Mesendoderm (in vitro differentiated cells): ENCODE measurements at regions not wholly inside any gene's neighbourhood (a gene's known extent, or its start where the extent isn't known, plus 50 kb on each side); places are given as distances from the start of the nearest gene placed in this dataset.
A peak's percentile ranks its signal among the peaks of the same experiment; 100 is the strongest.
"Not testable (repeated sequence)": the region's sequence is repeated elsewhere in the genome, so short reads cannot be mapped to it uniquely, and the experiment has no call there.

Experiments used
- DNase-seq: peaks from one replicate; pipeline ENCODE4 v3.0.0; 2013
- H2AK5ac ChIP-seq: 2 replicates; pipeline ENCODE4 v1.6.1; 2013; ENCODE audit warnings: low read length, inconsistent platforms
- H2BK120ac ChIP-seq: 2 replicates; pipeline ENCODE4 v1.6.1; 2013; ENCODE audit warnings: low read depth, mild to moderate bottlenecking, low read length, moderate library complexity, mixed read lengths
- H2BK15ac ChIP-seq: replicated peaks from 2 replicates; pipeline ENCODE4 v1.6.1; 2013; ENCODE audit warnings: low read depth, mild to moderate bottlenecking, moderate library complexity
- H2BK5ac ChIP-seq: 2 replicates; pipeline ENCODE4 v1.6.1; 2013; ENCODE audit warnings: low read length, inconsistent platforms
- H3K18ac ChIP-seq: 2 replicates; pipeline ENCODE4 v1.6.1; 2013; ENCODE audit warnings: mild to moderate bottlenecking, low read length, mixed read lengths
- H3K23ac ChIP-seq: one replicate; pipeline ENCODE4 v1.6.1; 2013; ENCODE audit warnings: low read length
- H3K27ac ChIP-seq: 2 replicates; pipeline ENCODE4 v1.5.1; 2013; ENCODE audit warnings: low read depth, mild to moderate bottlenecking, inconsistent platforms, low read length, moderate library complexity
- H3K27me3 ChIP-seq: 2 replicates; pipeline ENCODE4 v1.6.1; 2013; ENCODE audit warnings: low read length, control low read depth, mild to moderate bottlenecking, inconsistent platforms; ENCODE audit not compliant: insufficient read depth, poor library complexity
- H3K36me3 ChIP-seq: 2 replicates; pipeline ENCODE4 v1.6.1; 2013; ENCODE audit warnings: low read length, inconsistent platforms; ENCODE audit not compliant: control insufficient read depth, insufficient read depth
- H3K4ac ChIP-seq: one replicate; pipeline ENCODE4 v1.6.1; 2013; ENCODE audit warnings: low read depth, mild to moderate bottlenecking, low read length, moderate library complexity
- H3K4me1 ChIP-seq: 2 replicates; pipeline ENCODE4 v1.6.1; 2013; ENCODE audit warnings: low read depth, low read length, inconsistent platforms; ENCODE audit not compliant: control insufficient read depth
- H3K4me2 ChIP-seq: 2 replicates; pipeline ENCODE4 v1.6.1; 2013; ENCODE audit warnings: low read length
- H3K4me3 ChIP-seq: 2 replicates; pipeline ENCODE4 v1.5.1; 2013; ENCODE audit warnings: mild to moderate bottlenecking, low read length
- H3K56ac ChIP-seq: one replicate; pipeline ENCODE4 v1.6.1; 2013; ENCODE audit warnings: low read length
- H3K79me1 ChIP-seq: 2 replicates; pipeline ENCODE4 v1.6.1; 2013; ENCODE audit warnings: low read length, inconsistent platforms
- H3K79me2 ChIP-seq: 2 replicates; pipeline ENCODE4 v1.6.1; 2013; ENCODE audit warnings: mild to moderate bottlenecking, low read length; ENCODE audit not compliant: control insufficient read depth, insufficient read depth
- H3K9ac ChIP-seq: 2 replicates; pipeline ENCODE4 v1.6.1; 2013; ENCODE audit warnings: low read length, inconsistent platforms
- H4K5ac ChIP-seq: one replicate; pipeline ENCODE4 v1.6.1; 2013; ENCODE audit warnings: low read length
- H4K8ac ChIP-seq: one replicate; pipeline ENCODE4 v1.6.1; 2013; ENCODE audit warnings: low read depth, mild to moderate bottlenecking, control low read depth, low read length, moderate library complexity
- WGBS: extraction: QIAGEN DNeasy Blood & Tissue Kit; methylation state at CpG from one replicate; pipeline ENCODE4 v1.1.7; 2013; ENCODE audit warnings: low lambda C conversion rate, missing lambda C conversion rate; ENCODE audit not compliant: insufficient coverage; ENCODE audit errors: extremely low coverage; 5-methylcytosine and 5-hydroxymethylcytosine counted together

GRCh38 chr11:100600941-100601340 is 86.1 kb upstream of the ARHGAP42 start:
- no peak overlapping the region for H2BK5ac ChIP-seq
- no peak overlapping the region for H3K27ac ChIP-seq
- H4K5ac ChIP-seq, result no peak overlapping the region
- H2BK120ac ChIP-seq, result no peak overlapping the region
- no peaks in the 10 kb centered on the region for H3K79me1 ChIP-seq
- H3K18ac ChIP-seq, result no peak overlapping the region
- no peak overlapping the region for H3K4me2 ChIP-seq
- no peaks in the 10 kb centered on the region for H3K27me3 ChIP-seq
- H3K56ac ChIP-seq, result no peak overlapping the region
- H3K36me3 ChIP-seq, result no peaks in the 10 kb centered on the region
- no peak overlapping the region for H3K4me3 ChIP-seq
- H3K23ac ChIP-seq, result no peak overlapping the region
- no peak overlapping the region for H3K9ac ChIP-seq
- DNase-seq, result no peak
- H2BK15ac ChIP-seq, result no peak overlapping the region
- no peaks in the 10 kb centered on the region for H3K4me1 ChIP-seq
- H3K79me2 ChIP-seq, result no peaks in the 10 kb centered on the region
- H4K8ac ChIP-seq, result no peak overlapping the region
- no peak overlapping the region for H2AK5ac ChIP-seq
- no peak overlapping the region for H3K4ac ChIP-seq
- WGBS, result no CpG with 5 or more reads among the region's 1 CpG

GRCh38 chr11:100602716-100603115 is 84.4 kb upstream of the ARHGAP42 start:
- H4K5ac ChIP-seq, result no peak overlapping the region
- H3K4me3 ChIP-seq, result no peak overlapping the region
- no peak overlapping the region for H3K23ac ChIP-seq
- H3K9ac ChIP-seq, result no peak overlapping the region
- H3K4ac ChIP-seq, result no peak overlapping the region
- no peak overlapping the region for H3K18ac ChIP-seq
- no peaks in the 10 kb centered on the region for H3K36me3 ChIP-seq
- H3K4me1 ChIP-seq, result no peaks in the 10 kb centered on the region
- no peak overlapping the region for H3K4me2 ChIP-seq
- H3K79me1 ChIP-seq, result no peaks in the 10 kb centered on the region
- H2AK5ac ChIP-seq, result no peak overlapping the region
- no peak overlapping the region for H4K8ac ChIP-seq
- H3K27me3 ChIP-seq, result no peaks in the 10 kb centered on the region
- H3K79me2 ChIP-seq, result no peaks in the 10 kb centered on the region
- H3K56ac ChIP-seq, result no peak overlapping the region
- DNase-seq, result no peak
- no peak overlapping the region for H2BK120ac ChIP-seq
- no peak overlapping the region for H3K27ac ChIP-seq
- no peak overlapping the region for H2BK5ac ChIP-seq
- no peak overlapping the region for H2BK15ac ChIP-seq

GRCh38 chr11:100607761-100608160 is 79.3 kb upstream of the ARHGAP42 start:
- H3K27me3 ChIP-seq, H3K4me2 ChIP-seq, H2BK120ac ChIP-seq, H3K79me2 ChIP-seq, DNase-seq, H2BK5ac ChIP-seq, H3K36me3 ChIP-seq, H3K23ac ChIP-seq, H3K4me3 ChIP-seq, H3K18ac ChIP-seq, H3K9ac ChIP-seq, H3K4ac ChIP-seq, H3K4me1 ChIP-seq, H3K56ac ChIP-seq, H3K79me1 ChIP-seq, H2BK15ac ChIP-seq, H4K8ac ChIP-seq, H2AK5ac ChIP-seq, H4K5ac ChIP-seq, H3K27ac ChIP-seq: not testable (repeated sequence)

- Histone ChIP-seq H3K4me1 (no peaks in the 10 kb centered on the region), H3K27ac (no peak overlapping the region), H3K56ac (no peak overlapping the region), H2BK120ac (no peak overlapping the region), H3K4ac (no peak overlapping the region), H3K79me1 (no peaks in the 10 kb centered on the region), H3K18ac (no peak overlapping the region), H2BK5ac (no peak overlapping the region), H3K4me3 (no peak overlapping the region), H3K4me2 (no peak overlapping the region), H3K27me3 (no peaks in the 10 kb centered on the region), H2BK15ac (no peak overlapping the region), H3K23ac (no peak overlapping the region), H4K8ac (no peak overlapping the region), H3K9ac (no peak overlapping the region), H4K5ac (no peak overlapping the region), H3K79me2 (no peaks in the 10 kb centered on the region), H3K36me3 (no peaks in the 10 kb centered on the region), H2AK5ac (no peak overlapping the region)
- DNase-seq, result no peak
- no CpG with 5 or more reads among the region's 2 CpGs for WGBS
Observed at GRCh38 chr11:100612766-100613165, 74.3 kb upstream of the ARHGAP42 start.

- Histone ChIP-seq H3K18ac (no peak overlapping the region), H3K4me1 (no peaks in the 10 kb centered on the region), H3K4me2 (no peak overlapping the region), H3K79me2 (no peaks in the 10 kb centered on the region), H3K27me3 (no peaks in the 10 kb centered on the region), H2BK120ac (no peak overlapping the region), H4K5ac (no peak overlapping the region), H3K9ac (no peak overlapping the region), H3K27ac (no peak overlapping the region), H2AK5ac (no peak overlapping the region), H3K56ac (no peak overlapping the region), H3K79me1 (no peaks in the 10 kb centered on the region), H2BK5ac (no peak overlapping the region), H3K4ac (no peak overlapping the region), H3K4me3 (no peak overlapping the region), H3K23ac (no peak overlapping the region), H4K8ac (no peak overlapping the region), H3K36me3 (no peaks in the 10 kb centered on the region), H2BK15ac (no peak overlapping the region)
- WGBS, result no CpG with 5 or more reads among the region's 2 CpGs
- DNase-seq, result no peak
Observed at GRCh38 chr11:100618914-100619313, 68.2 kb upstream of the ARHGAP42 start.

- H3K4ac ChIP-seq, result no peak overlapping the region
- H4K8ac ChIP-seq, result no peak overlapping the region
- H3K4me3 ChIP-seq, result no peak overlapping the region
- H3K79me2 ChIP-seq, result no peaks in the 10 kb centered on the region
- no peak overlapping the region for H3K27ac ChIP-seq
- H3K4me2 ChIP-seq, result no peak overlapping the region
- DNase-seq, result peak; percentile 61
- H2BK120ac ChIP-seq, result no peak overlapping the region
- H2AK5ac ChIP-seq, result no peak overlapping the region
- H2BK5ac ChIP-seq, result no peak overlapping the region
- no peak overlapping the region for H4K5ac ChIP-seq
- no peaks in the 10 kb centered on the region for H3K4me1 ChIP-seq
- H3K79me1 ChIP-seq, result no peaks in the 10 kb centered on the region
- no peaks in the 10 kb centered on the region for H3K27me3 ChIP-seq
- no CpG with 5 or more reads among the region's 2 CpGs for WGBS
- no peak overlapping the region for H3K56ac ChIP-seq
- H3K23ac ChIP-seq, result no peak overlapping the region
- no peak overlapping the region for H3K18ac ChIP-seq
- H3K36me3 ChIP-seq, result no peaks in the 10 kb centered on the region
- H3K9ac ChIP-seq, result no peak overlapping the region
- no peak overlapping the region for H2BK15ac ChIP-seq
Observed at GRCh38 chr11:100619484-100619883, 67.6 kb upstream of the ARHGAP42 start.
